AG09319 (cell line): ENCODE measurements at regions not wholly inside any gene's neighbourhood (a gene's known extent, or its start where the extent isn't known, plus 50 kb on each side); places are given as distances from the start of the nearest gene placed in this dataset.

ENCODE experiments used
- DNase-seq: peaks from one replicate; pipeline ENCODE4 v3.0.0-alpha.2; 2010; ENCODE audit warnings: low read depth; ENCODE audit errors: extremely low read depth
- TF ChIP-seq, protein P1 (sequence below): IDR thresholded peaks from 2 replicates; pipeline ENCODE4 v1.5.1; 2011; ENCODE audit warnings: low read depth, mild to moderate bottlenecking, inconsistent platforms, low read length, moderate library complexity

DNA sequence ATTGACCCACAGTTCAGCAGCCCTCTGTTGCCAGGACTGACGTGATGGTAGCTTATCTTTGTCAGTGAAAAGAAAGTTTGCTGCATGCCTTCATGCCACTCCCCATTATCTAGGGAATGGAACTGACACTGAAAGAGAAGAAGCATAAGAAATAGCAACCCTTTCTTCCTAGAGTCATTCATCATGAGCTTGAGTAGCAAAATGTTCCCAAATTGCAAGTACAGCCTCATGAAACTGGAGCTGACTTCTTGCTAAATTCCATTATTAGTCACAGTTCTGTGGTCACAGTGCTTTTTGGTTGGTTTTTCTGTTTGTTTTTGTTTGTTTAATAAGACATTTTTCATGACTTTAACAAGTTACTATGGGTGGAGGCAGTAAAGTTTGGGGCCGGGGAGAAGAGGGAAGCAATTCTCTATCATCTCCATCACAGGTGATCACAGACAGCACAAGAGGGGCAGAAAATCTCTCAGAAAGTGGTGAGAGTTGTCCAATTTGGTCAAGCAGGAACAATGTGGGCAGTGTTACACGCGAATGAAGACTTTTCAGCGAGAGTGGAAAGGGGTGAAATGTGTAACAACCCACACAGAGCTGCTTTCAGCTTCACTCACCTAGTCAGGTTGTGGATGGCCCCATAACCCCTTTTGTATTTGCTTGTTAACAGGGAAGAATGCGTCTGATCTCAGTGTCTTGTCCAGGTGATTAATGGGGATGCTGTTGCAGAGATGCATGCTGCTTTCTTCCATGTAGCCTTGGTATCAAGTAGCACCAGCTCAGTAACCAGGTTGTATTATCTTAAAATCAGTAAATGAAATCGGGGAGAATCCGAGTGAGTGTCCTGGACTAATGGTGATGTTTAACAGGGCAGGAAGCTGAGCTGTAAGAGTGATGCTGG is 440.4 kb downstream of the DMRT2 start:
- DNase-seq, result no peak

DNA sequence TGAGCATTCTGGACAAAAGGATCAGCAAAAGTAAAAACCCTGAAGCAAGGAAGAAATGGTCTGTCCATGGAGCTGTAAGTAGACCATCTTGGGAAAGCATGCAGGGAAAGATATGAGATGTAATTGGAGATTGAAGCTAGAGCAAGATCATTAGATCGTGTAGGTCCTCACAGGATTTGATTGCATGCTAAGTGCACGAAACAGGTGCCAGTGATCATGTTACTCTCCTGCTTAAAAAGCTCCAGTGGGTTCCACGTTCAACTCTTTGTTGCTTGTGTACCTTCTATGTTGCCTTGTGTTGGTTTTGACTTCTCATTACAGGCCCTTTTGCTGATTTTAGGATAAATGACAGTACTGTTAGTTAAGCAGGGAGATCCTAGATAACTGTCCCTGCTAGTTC is 442.0 kb downstream of the DMRT2 start:
- no peak for DNase-seq
- TF ChIP-seq, protein P1, sequence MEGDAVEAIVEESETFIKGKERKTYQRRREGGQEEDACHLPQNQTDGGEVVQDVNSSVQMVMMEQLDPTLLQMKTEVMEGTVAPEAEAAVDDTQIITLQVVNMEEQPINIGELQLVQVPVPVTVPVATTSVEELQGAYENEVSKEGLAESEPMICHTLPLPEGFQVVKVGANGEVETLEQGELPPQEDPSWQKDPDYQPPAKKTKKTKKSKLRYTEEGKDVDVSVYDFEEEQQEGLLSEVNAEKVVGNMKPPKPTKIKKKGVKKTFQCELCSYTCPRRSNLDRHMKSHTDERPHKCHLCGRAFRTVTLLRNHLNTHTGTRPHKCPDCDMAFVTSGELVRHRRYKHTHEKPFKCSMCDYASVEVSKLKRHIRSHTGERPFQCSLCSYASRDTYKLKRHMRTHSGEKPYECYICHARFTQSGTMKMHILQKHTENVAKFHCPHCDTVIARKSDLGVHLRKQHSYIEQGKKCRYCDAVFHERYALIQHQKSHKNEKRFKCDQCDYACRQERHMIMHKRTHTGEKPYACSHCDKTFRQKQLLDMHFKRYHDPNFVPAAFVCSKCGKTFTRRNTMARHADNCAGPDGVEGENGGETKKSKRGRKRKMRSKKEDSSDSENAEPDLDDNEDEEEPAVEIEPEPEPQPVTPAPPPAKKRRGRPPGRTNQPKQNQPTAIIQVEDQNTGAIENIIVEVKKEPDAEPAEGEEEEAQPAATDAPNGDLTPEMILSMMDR, result no peak

More for the DNA sequence above, 440.4 kb downstream of the DMRT2 start:
- TF ChIP-seq, protein P1, result no peak

DNA sequence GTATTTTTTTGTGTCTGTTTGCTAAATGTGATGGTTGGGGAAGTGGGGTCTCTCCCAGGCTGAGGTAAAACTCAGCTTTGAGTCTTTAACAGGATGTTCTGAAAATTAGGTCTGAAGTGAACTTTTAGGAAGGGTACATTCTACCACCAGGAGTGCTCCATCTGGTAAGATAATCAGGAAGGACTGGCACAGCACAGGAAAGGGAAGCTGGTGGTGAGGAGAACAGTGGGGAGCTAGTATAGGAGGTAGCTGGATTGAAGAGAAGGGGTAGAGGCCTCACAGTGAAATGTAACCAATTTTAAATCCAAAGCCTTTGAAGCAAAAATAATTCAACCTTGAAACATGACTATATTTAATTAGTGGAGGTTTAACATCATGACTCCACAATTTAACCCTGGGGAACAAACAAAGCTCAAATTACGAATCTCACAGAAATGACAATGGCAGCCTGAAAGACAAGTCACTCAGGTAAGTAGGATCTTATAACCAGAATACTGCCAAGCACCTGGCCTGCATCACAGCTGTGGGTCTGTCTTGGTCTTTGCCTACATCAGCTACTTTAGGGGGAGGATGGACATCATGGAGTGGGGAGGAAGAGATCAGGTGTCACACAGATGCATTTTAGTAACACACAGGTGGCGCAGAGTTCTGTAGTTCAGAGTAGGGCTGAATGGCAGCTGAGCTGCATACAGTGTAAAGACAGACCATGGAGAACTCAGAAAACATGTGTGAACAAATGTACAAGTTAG is 445.3 kb downstream of the DMRT2 start:
- TF ChIP-seq, protein P1, result no peak
- DNase-seq, result no peak

DNA sequence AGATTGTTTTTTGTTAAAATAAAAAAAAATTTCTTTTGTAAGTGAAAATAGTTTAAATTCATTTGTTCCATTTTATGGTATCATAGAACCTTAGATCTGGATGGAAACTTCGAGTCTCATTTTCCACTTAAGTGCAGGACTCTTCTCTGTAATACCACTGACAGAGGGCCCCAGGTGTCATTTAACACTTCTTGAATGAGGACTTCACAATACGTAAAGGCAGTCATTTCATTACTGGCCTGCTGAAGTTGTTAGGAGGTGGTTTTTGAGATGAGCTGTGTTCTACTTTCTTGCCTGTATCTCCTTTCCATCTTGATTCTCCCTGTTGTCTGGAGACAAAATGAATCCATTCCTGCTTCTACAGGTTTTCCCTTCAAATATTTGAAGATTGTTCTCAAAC is 455.3 kb downstream of the DMRT2 start:
- TF ChIP-seq, protein P1, result no peak
- no peak for DNase-seq

DNA sequence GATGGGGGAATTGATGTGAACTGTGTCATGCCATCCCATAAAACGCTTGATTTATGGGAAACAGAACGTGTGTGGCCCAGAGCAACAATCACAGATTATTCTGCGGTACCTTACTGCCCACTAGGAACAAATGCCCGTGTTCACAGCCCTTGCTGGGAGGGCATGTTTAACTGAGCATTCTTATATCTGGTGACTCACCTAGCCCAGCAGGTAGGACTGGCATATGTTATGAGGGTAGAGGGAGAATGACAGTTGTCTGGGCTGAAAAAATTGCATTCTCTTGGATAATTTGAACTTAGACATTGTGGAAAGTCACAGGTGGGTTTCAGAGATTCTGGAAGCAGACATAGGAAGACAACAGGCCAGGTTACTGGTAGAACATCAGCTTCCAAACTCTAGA is 460.6 kb downstream of the DMRT2 start:
- DNase-seq, result no peak
- TF ChIP-seq, protein P1, result no peak

DNA sequence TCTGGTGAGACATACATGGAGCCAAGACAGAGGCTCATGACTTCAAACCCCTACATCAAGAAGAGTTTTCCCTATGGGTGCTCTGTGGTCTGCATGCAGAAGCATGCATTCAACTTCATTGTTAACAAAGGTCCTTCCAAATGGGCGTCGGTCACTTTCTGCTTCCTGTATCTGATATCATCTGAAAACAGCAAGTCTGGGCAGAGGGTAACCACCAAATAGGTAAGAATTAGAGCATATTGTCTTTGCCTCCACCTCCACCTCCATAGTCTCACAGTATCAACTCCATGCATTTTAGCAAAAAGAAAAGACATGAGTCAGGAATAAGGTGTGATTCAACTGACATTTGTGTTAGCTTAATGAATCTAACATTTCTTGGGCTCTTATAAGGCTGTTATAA is 462.9 kb downstream of the DMRT2 start:
- TF ChIP-seq, protein P1, result no peak
- DNase-seq, result no peak

DNA sequence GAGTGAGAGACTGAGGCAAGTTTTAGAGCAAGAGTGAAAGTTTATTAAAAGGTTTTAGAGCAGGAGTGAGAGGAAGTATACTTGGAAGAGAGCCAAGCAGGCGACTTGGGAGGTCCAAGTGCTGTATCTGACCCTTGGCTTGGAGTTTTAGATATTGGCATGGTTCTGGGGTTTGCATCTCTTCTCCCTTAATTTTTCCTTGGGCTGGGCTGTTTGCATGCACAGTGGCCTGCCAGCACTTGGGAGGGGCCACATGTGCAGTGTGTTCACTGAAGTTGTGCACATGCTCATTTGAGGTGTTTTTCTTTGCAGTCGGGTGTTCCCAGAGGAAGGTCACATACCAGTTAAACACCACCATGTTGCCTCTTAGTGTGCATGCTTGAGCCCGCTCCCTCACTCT is 464.1 kb downstream of the DMRT2 start:
- TF ChIP-seq, protein P1, result no peak
- DNase-seq, result no peak
